MM.1S (cell line): ENCODE measurements at regions not wholly inside any gene's neighbourhood (a gene's known extent, or its start where the extent isn't known, plus 50 kb on each side); places are given as distances from the start of the nearest gene placed in this dataset.
"Not testable (repeated sequence)": the region's sequence is repeated elsewhere in the genome, so short reads cannot be mapped to it uniquely, and the experiment has no call there.

ENCODE experiments used
- CTCF ChIP-seq: fragments of 300-600 bp; sonication (generic); IDR thresholded peaks from 2 replicates; pipeline ENCODE4 v1.5.1; 2016; ENCODE audit warnings: antibody characterized with exemption, low read length, mixed read lengths
- EZH2 ChIP-seq: fragments of 300-600 bp; sonication (generic); optimal IDR thresholded peaks from 2 replicates; pipeline ENCODE3; 2017; ENCODE audit warnings: low read depth, mild to moderate bottlenecking, antibody characterized with exemption, low read length, mixed read lengths
- EZH2phosphoT487 ChIP-seq: fragments of 300-600 bp; sonication (generic); IDR thresholded peaks from 2 replicates; pipeline ENCODE4 v1.6.1; 2018; ENCODE audit warnings: antibody characterized with exemption, low read length

DNA sequence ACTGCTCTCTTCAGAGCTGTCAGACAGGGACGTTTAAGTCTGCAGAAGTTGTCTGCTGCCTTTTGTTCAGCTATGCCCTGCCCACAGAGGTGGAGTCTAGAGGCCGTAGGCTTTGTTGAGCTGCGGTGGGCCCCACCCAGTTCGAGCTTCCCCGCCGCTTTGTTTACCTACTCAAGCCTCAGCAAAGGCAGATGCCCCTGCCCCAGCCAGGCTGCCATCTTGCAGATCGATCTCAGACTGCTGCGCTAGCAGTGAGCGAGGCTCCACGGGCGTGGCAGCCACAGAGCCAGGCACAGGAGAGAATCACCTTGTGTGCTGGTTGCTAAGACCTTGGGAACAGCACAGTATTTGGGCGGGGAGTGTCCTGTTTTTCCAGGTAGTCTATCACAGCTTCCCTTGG is 120.8 kb upstream of the SOX2 start:
- TF ChIP-seq CTCF, EZH2phosphoT487, EZH2: not testable (repeated sequence)
